ENCODE measurements at regions not wholly inside any gene's neighbourhood (a gene's known extent, or its start where the extent isn't known, plus 50 kb on each side); places are given as distances from the start of the nearest gene placed in this dataset.
"Not testable (repeated sequence)": the region's sequence is repeated elsewhere in the genome, so short reads cannot be mapped to it uniquely, and the experiment has no call there.

- no peak for DNase-seq
Observed at GRCh38 chr6:16902502-16902901, 141.2 kb upstream of the ATXN1 start.

- no peak for DNase-seq
Observed at GRCh38 chr6:16901782-16902181, 140.5 kb upstream of the ATXN1 start.

- DNase-seq = no peak
Observed at GRCh38 chr6:16901306-16901705, 140.0 kb upstream of the ATXN1 start.

- DNase-seq = no peak
Observed at GRCh38 chr6:16898640-16899396, 137.6 kb upstream of the ATXN1 start.

GRCh38 chr6:16897669-16898068, 136.4 kb upstream of the ATXN1 start:
- no peak for DNase-seq

- DNase-seq = no peak
Observed at GRCh38 chr6:16894301-16894700, 133.0 kb upstream of the ATXN1 start.

- DNase-seq = not testable (repeated sequence)
Observed at GRCh38 chr6:16891110-16891509, 129.8 kb upstream of the ATXN1 start.

- DNase-seq = no peak
Observed at GRCh38 chr6:16885411-16886160, 124.3 kb upstream of the ATXN1 start.

- DNase-seq = no peak
Observed at GRCh38 chr6:16884526-16884925, 123.3 kb upstream of the ATXN1 start.

GRCh38 chr6:16883414-16883813, 122.2 kb upstream of the ATXN1 start:
- no peak for DNase-seq

GRCh38 chr6:16882230-16882629, 121.0 kb upstream of the ATXN1 start:
- DNase-seq = no peak

GRCh38 chr6:16876852-16877251, 115.6 kb upstream of the ATXN1 start:
- not testable (repeated sequence) for DNase-seq

- DNase-seq = no peak
Observed at GRCh38 chr6:16876201-16876600, 114.9 kb upstream of the ATXN1 start.

- DNase-seq = no peak
Observed at GRCh38 chr6:16873698-16874097, 112.4 kb upstream of the ATXN1 start.

GRCh38 chr6:16872543-16873235, 111.4 kb upstream of the ATXN1 start:
- peak; percentile 43 for DNase-seq

- no peak for DNase-seq
Observed at GRCh38 chr6:16871047-16871446, 109.8 kb upstream of the ATXN1 start.

- no peak for DNase-seq
Observed at GRCh38 chr6:16868968-16869367, 107.7 kb upstream of the ATXN1 start.

- DNase-seq = no peak
Observed at GRCh38 chr6:16857969-16858592, 96.8 kb upstream of the ATXN1 start.

- DNase-seq = no peak
Observed at GRCh38 chr6:16855460-16855859, 94.2 kb upstream of the ATXN1 start.

GRCh38 chr6:16854986-16855385, 93.7 kb upstream of the ATXN1 start:
- DNase-seq = no peak

GRCh38 chr6:16852671-16853070, 91.4 kb upstream of the ATXN1 start:
- DNase-seq = no peak

- DNase-seq = peak; percentile 14
Observed at GRCh38 chr6:16851758-16852157, 90.5 kb upstream of the ATXN1 start.

- no peak for DNase-seq
Observed at GRCh38 chr6:16851044-16851540, 89.8 kb upstream of the ATXN1 start.

All from hematopoietic multipotent progenitor cell treated with erythropoietin and hydrocortisone succinate and interleukin-3 and kit ligand, for 8 days (in vitro differentiated cells).